ENCODE measurements at regions not wholly inside any gene's neighbourhood (a gene's known extent, or its start where the extent isn't known, plus 50 kb on each side); places are given as distances from the start of the nearest gene placed in this dataset.

- DNase-seq (ENCODE audit: insufficient read length, low spot score) (no peak), FAIRE-seq (no peak)
- TF ChIP-seq, protein P1, sequence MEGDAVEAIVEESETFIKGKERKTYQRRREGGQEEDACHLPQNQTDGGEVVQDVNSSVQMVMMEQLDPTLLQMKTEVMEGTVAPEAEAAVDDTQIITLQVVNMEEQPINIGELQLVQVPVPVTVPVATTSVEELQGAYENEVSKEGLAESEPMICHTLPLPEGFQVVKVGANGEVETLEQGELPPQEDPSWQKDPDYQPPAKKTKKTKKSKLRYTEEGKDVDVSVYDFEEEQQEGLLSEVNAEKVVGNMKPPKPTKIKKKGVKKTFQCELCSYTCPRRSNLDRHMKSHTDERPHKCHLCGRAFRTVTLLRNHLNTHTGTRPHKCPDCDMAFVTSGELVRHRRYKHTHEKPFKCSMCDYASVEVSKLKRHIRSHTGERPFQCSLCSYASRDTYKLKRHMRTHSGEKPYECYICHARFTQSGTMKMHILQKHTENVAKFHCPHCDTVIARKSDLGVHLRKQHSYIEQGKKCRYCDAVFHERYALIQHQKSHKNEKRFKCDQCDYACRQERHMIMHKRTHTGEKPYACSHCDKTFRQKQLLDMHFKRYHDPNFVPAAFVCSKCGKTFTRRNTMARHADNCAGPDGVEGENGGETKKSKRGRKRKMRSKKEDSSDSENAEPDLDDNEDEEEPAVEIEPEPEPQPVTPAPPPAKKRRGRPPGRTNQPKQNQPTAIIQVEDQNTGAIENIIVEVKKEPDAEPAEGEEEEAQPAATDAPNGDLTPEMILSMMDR (IDR thresholded peaks at IDR 0.05; ENCODE audit: insufficient read depth, missing control alignments): no peak
Measured at GRCh38 chr4:41332510-41333054, 75.9 kb downstream of the UCHL1 start.

DNA sequence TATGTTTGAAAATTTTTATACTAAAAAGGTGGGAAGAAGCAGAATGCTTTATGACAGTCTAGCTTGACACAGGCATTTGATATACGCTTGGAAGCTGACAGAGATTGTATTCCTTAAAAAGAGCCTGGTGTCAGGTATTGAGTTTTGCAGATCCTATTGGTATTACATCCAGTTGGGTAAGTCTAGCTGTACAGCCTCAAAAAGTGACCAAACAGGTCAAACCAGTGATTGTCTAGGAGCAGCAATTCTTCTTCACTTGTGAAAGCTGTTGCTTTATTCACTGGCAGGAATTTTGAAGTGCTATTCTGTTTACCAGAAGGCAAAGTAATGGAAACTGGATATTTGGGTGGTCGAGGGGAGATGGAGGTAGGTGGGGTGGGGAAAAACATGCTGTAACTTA, 77.5 kb downstream of the UCHL1 start:
- no peak for FAIRE-seq
- DNase-seq (ENCODE audit: insufficient read length, low spot score): no peak

GRCh38 chr4:41339812-41340809, 83.4 kb downstream of the UCHL1 start:
- FAIRE-seq: no peak
- no peak for DNase-seq (ENCODE audit: insufficient read length, low spot score)

More for the DNA sequence above, 77.5 kb downstream of the UCHL1 start:
- TF ChIP-seq, protein P1 (IDR thresholded peaks at IDR 0.05; ENCODE audit: insufficient read depth, missing control alignments): no peak

DNA sequence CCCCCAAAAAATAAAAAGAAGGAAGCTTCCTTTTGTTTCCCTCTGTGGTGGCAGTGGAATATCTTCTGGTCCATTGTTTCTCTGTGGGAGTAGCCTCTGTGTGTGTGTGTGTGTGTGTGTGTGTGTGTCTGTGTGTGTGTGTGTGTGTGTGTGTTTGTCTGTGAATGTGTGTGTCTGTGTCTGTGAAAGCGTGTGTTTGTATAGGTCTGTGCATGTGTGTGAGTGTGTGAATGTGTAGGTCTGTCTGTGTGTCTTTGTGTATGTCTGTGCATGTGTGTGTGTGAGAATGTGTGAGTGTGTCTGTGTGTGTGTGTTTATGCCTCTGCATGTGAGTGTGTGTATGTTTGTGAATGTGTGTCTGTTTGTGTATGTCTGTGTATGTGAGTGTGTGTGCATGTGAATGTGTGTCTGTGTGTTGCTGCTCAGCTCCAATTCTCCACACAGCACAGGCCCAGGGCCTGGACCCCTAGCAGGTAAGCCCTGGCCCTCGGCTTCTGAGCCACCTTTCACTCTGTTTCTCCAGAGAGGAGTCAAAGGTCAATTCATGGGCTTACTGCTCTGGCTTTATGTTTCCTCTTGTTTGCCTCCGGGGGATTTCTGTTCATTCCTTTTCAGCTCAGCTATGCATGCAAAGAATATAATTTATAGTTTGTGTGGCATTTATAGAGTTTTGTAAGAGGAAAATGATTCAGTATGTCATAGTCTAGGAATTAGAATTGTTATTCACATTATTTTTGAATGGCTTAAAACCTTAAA, 89.8 kb downstream of the UCHL1 start:
- no peak for FAIRE-seq
- TF ChIP-seq, protein P1 (IDR thresholded peaks at IDR 0.05; ENCODE audit: insufficient read depth, missing control alignments): no peak
- no peak for DNase-seq (ENCODE audit: insufficient read length, low spot score)

More at GRCh38 chr4:41339812-41340809, 83.4 kb downstream of the UCHL1 start:
- TF ChIP-seq, protein P1 (IDR thresholded peaks at IDR 0.05; ENCODE audit: insufficient read depth, missing control alignments): peak; percentile 33

GRCh38 chr4:41349021-41349420, 92.3 kb downstream of the UCHL1 start:
- FAIRE-seq (no peak), DNase-seq (ENCODE audit: insufficient read length, low spot score) (no peak)
- TF ChIP-seq, protein P1 (IDR thresholded peaks at IDR 0.05; ENCODE audit: insufficient read depth, missing control alignments): no peak

DNA sequence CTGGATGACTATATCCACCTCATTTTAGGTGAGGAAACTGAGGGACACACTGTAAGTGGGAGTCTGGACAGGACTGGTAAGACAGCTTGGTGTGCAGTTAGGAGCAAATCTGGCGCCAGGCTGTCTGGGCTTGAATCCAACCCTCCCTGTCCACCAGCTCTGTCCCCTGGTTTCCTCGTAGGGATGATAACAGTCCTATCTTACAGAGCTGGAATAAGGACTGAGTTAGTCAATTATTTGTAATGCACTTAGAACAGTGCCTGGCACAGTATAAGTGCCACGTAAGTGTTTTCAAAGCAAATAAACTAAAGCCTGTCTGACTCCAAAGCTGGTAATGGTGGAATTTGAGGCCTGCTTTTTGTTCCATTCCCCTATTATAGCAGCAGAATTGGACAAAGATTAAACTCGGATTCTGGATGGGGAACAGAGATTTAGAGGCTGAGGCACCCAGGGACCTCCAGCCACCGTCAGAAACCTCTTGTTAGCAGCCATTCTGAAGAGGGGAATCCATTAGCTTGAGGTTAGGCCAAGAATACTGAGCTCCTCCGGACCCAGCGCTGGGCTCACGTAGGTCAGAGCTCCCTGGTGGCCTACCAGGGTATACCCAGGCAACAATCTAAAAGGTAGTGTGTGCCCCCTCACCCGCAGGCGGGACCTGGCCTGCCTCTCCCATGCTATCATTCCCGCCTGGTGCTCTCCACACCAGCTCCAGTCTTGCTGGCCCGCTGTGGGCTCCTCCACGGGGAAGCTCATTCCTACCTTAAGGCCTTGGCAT, 102.1 kb downstream of the UCHL1 start:
- no peak for FAIRE-seq
- TF ChIP-seq, protein P1 (IDR thresholded peaks at IDR 0.05; ENCODE audit: insufficient read depth, missing control alignments): peak; percentile 6
- DNase-seq (ENCODE audit: insufficient read length, low spot score): no peak

All from D721Med (cell line).